ENCODE measurements at regions not wholly inside any gene's neighbourhood (a gene's known extent, or its start where the extent isn't known, plus 50 kb on each side); places are given as distances from the start of the nearest gene placed in this dataset.
"Not testable (repeated sequence)": the region's sequence is repeated elsewhere in the genome, so short reads cannot be mapped to it uniquely, and the experiment has no call there.

- DNase-seq, result no peak
Measured at GRCh38 chr3:109806929-109807328, 469.6 kb upstream of the DPPA4 start.

- no peak for DNase-seq
Measured at GRCh38 chr3:109809513-109809912, 472.2 kb upstream of the DPPA4 start.

- DNase-seq, result no peak
Measured at GRCh38 chr3:109818081-109818480, 480.7 kb upstream of the DPPA4 start.

GRCh38 chr3:109819734-109820133 lies 482.4 kb upstream of the DPPA4 start:
- DNase-seq, result no peak

GRCh38 chr3:109825971-109826810 lies 488.8 kb upstream of the DPPA4 start:
- DNase-seq, result no peak

GRCh38 chr3:109831403-109831802 lies 494.1 kb upstream of the DPPA4 start:
- DNase-seq, result no peak

GRCh38 chr3:109835958-109836357 lies 498.6 kb upstream of the DPPA4 start:
- no peak for DNase-seq

GRCh38 chr3:109851854-109852253 lies 514.5 kb upstream of the DPPA4 start:
- DNase-seq, result no peak

- no peak for DNase-seq
Measured at GRCh38 chr3:109852283-109852682, 514.9 kb upstream of the DPPA4 start.

- no peak for DNase-seq
Measured at GRCh38 chr3:109853077-109853731, 515.9 kb upstream of the DPPA4 start.

GRCh38 chr3:109863701-109864100 lies 526.4 kb upstream of the DPPA4 start:
- DNase-seq, result no peak

- no peak for DNase-seq
Measured at GRCh38 chr3:109864452-109864851, 527.1 kb upstream of the DPPA4 start.

- no peak for DNase-seq
Measured at GRCh38 chr3:109869586-109869985, 532.2 kb upstream of the DPPA4 start.

- DNase-seq, result no peak
Measured at GRCh38 chr3:109874896-109875708, 537.8 kb upstream of the DPPA4 start.

GRCh38 chr3:109877616-109878015 lies 540.3 kb upstream of the DPPA4 start:
- not testable (repeated sequence) for DNase-seq

- no peak for DNase-seq
Measured at GRCh38 chr3:109882144-109882543, 544.8 kb upstream of the DPPA4 start.

- DNase-seq, result no peak
Measured at GRCh38 chr3:109887293-109887692, 549.9 kb upstream of the DPPA4 start.

GRCh38 chr3:109888026-109888425 lies 550.7 kb upstream of the DPPA4 start:
- DNase-seq, result no peak

GRCh38 chr3:109897734-109898133 lies 560.4 kb upstream of the DPPA4 start:
- DNase-seq, result no peak

GRCh38 chr3:109899925-109900324 lies 562.6 kb upstream of the DPPA4 start:
- DNase-seq, result no peak

- no peak for DNase-seq
Measured at GRCh38 chr3:109900783-109901182, 563.4 kb upstream of the DPPA4 start.

GRCh38 chr3:109902549-109902948 lies 565.2 kb upstream of the DPPA4 start:
- DNase-seq, result no peak

GRCh38 chr3:109903100-109903499 lies 565.8 kb upstream of the DPPA4 start:
- no peak for DNase-seq

- no peak for DNase-seq
Measured at GRCh38 chr3:109910772-109911171, 573.4 kb upstream of the DPPA4 start.
